SKM-1 treated with dmso at 0.1 percent for 144 hours (cell line): ENCODE measurements at regions not wholly inside any gene's neighbourhood (a gene's known extent, or its start where the extent isn't known, plus 50 kb on each side); places are given as distances from the start of the nearest gene placed in this dataset.

ENCODE experiments used
- DNase-seq: peaks from one replicate; lab custom pipeline; 2025; ENCODE audit not compliant: unreplicated experiment; lab: John Stamatoyannopoulos, UW

DNA sequence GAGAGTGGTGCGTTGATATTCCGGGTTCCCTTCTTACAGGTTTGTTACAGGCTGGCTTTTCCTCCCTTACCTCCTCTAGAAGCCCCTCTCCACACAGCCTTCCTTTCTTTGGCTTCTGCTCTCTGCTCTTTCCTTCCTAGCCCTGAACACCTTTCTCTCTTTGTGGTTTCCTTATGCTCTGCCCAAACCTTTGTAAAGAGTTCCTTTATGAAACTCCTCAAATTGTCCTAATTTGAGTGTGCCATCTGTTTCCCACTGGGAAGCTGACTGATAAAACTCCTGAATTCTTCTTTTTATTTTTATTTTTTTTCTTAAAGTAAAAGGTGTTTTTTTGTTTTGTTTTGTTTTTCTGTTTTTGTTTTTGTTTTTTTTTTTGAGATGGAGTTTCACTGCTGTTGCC lies 60.1 kb upstream of the OTX2 start:
- DNase-seq: no peak

DNA sequence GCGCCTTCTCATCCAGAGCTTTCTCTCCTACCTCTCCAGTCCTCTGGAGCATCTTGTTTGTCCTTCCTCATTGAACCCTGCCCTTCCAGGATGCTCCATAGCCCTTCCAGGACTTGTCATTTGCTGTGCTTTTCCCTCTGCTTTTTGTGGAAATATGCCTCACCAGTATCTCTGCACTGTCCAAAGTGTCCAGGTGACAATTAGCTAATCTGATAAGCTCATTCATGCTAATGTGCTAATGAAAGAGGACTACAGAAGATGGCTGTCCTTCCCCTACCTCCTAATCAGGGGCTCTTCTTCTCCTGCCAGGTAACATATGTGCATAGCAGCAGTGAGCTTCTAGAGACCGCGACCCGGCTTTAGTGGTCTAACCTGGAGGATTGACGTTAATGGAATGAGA lies 58.4 kb upstream of the OTX2 start:
- DNase-seq: no peak

DNA sequence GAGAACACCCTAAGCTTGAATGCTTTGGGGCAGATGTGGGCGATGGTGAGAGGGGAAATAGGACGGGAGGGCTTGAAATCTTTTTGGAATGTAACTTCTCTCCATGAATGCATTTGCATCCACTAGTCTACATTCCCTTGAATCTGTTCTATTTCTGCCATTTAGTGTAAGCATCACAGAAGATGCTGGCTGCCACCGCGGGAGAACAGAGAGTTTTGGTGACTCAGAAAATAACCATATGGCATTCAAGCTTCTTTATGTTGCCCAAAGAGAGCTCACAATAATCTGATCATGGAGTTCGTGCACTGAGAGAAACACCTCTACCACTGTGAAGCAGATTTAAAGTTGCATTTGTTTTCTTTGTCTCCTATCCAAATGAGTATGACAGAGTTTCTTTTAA lies 52.6 kb upstream of the OTX2 start:
- no peak for DNase-seq

DNA sequence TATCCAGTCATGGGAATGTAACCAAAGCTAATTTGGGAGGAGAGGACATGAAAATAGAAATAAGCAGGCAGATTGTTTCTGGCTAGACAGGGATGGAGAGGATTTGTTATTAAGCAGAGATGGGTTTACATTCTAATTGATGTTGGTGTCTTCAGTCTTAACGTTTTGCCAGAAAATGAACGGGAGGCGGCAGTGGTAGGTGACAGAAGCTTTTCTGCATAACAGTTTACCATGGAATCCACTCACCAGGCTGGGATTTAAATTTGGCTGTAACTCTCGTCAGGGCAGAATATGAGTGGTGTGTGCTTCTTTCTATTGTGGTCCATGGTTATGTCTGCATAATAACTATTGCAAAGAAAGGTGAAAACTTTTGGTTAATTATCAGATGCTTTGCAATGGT lies 50.2 kb upstream of the OTX2 start:
- DNase-seq: no peak
